Suprapubic skin (tissue), 3 donors: ENCODE measurements at regions not wholly inside any gene's neighbourhood (a gene's known extent, or its start where the extent isn't known, plus 50 kb on each side); places are given as distances from the start of the nearest gene placed in this dataset.

ENCODE experiments used
- POLR2A ChIP-seq, 2 donors: fragments of 450-650 bp; IDR thresholded peaks; one replicate each; pipeline ENCODE4 v1.6.1; 2017; ENCODE audit warnings: antibody characterized with exemption in 2 of 2, mild to moderate bottlenecking in 2 of 2, moderate library complexity in 2 of 2
- TF ChIP-seq, protein P1 (sequence below), 2 donors: fragments of 200-600 bp in 1 of 2; fragments of 450-650 bp in 1 of 2; sonication (generic) in 1 of 2; IDR thresholded peaks; one replicate each; pipeline ENCODE4 v1.5.1; 2016 to 2019; ENCODE audit warnings: antibody characterized with exemption in 2 of 2, mild to moderate bottlenecking in 1 of 2, moderate library complexity in 1 of 2

DNA sequence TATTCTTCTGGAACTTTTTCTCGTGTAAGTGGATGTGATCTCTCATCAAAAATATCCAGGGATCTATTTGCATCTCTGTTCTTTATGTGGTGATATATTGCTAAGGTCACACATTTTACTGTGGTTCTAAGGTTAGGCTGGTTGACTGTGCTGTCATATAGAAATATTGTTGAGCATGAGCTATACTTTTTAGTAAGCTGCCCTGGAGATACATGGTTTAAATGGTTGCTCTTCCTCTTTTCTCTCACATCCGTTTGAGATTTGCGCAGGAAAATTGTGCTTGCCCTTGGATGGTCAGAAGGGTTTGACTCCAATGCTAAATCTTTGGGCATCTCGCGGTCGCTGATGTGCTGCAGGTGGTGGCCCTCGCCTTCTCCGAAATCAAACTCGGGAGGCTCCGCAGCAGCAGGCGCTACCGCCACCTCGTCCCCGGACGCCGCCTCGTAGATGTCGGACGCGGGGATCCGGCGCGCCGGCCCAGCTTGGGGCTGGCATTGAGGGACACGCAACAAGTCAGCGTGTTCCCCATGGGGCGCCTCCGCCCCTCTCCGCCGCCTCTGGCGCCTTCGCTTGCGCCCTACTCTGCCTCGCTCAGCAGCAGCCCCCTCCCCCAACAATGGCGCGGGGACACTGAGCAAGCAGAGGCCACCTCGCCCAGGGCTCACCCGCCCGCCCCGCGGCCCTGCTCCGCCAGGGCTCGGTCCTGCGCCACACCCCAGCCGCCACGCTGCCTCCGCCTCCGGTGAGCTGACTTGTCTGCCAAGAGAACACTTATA is 154.5 kb downstream of the MSN start:
- TF ChIP-seq, protein P1, sequence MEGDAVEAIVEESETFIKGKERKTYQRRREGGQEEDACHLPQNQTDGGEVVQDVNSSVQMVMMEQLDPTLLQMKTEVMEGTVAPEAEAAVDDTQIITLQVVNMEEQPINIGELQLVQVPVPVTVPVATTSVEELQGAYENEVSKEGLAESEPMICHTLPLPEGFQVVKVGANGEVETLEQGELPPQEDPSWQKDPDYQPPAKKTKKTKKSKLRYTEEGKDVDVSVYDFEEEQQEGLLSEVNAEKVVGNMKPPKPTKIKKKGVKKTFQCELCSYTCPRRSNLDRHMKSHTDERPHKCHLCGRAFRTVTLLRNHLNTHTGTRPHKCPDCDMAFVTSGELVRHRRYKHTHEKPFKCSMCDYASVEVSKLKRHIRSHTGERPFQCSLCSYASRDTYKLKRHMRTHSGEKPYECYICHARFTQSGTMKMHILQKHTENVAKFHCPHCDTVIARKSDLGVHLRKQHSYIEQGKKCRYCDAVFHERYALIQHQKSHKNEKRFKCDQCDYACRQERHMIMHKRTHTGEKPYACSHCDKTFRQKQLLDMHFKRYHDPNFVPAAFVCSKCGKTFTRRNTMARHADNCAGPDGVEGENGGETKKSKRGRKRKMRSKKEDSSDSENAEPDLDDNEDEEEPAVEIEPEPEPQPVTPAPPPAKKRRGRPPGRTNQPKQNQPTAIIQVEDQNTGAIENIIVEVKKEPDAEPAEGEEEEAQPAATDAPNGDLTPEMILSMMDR (IDR thresholded peaks at IDR 0.05): no peak
- no peak for TF ChIP-seq POLR2A (IDR thresholded peaks at IDR 0.05)
